ENCODE measurements at regions not wholly inside any gene's neighbourhood (a gene's known extent, or its start where the extent isn't known, plus 50 kb on each side); places are given as distances from the start of the nearest gene placed in this dataset.
"Not testable (repeated sequence)": the region's sequence is repeated elsewhere in the genome, so short reads cannot be mapped to it uniquely, and the experiment has no call there.

- Histone ChIP-seq H3K9me2 (replicated peaks; ENCODE audit: insufficient read depth, low read length) (no peaks in the 10 kb centered on the region), H3F3A (ENCODE audit: insufficient read depth, low read length) (no peaks in the 10 kb centered on the region), H3K4me2 (ENCODE audit: low read depth, low read length) (no peak overlapping the region), H3K36me3 (replicated peaks; ENCODE audit: insufficient read depth, low read length) (no peaks in the 10 kb centered on the region), H3K9ac (ENCODE audit: low read length) (no peak overlapping the region), H3K4me1 (ENCODE audit: low read length) (no peaks in the 10 kb centered on the region), H3K27ac (ENCODE audit: low read length) (no peak overlapping the region), H3K79me2 (ENCODE audit: low read length) (no peaks in the 10 kb centered on the region), H3K27me3 (replicated peaks; ENCODE audit: insufficient read depth, low read length) (no peaks in the 10 kb centered on the region), H2AFZ (ENCODE audit: low read length) (no peak overlapping the region), H3K4me3 (ENCODE audit: low read length) (no peak overlapping the region), H4K20me1 (ENCODE audit: insufficient read depth, low read length) (no peaks in the 10 kb centered on the region), H3K9me3 (replicated peaks; ENCODE audit: insufficient read depth, low read length) (no peaks in the 10 kb centered on the region)
- TF ChIP-seq EZH2 (optimal IDR thresholded peaks at IDR 0.05; ENCODE audit: low read depth, low read length), result no peak
- no peak for TF ChIP-seq EZH2phosphoT487 (IDR thresholded peaks at IDR 0.05; ENCODE audit: low read length)
- TF ChIP-seq CTCF (IDR thresholded peaks at IDR 0.05; ENCODE audit: low read length), result no peak
- DNase-seq, result no peak
These were observed 670.7 kb downstream of the UTRN start for GRCh38 chr6:144955859-144956258.

GRCh38 chr6:144956697-144957096 lies 671.6 kb downstream of the UTRN start:
- not testable (repeated sequence) for H2AFZ ChIP-seq (ENCODE audit: low read length); DNase-seq; H3K27me3 ChIP-seq (replicated peaks; ENCODE audit: insufficient read depth, low read length); H3F3A ChIP-seq (ENCODE audit: insufficient read depth, low read length); H3K79me2 ChIP-seq (ENCODE audit: low read length); H3K36me3 ChIP-seq (replicated peaks; ENCODE audit: insufficient read depth, low read length); H4K20me1 ChIP-seq (ENCODE audit: insufficient read depth, low read length); H3K27ac ChIP-seq (ENCODE audit: low read length); H3K4me2 ChIP-seq (ENCODE audit: low read depth, low read length); H3K4me1 ChIP-seq (ENCODE audit: low read length); H3K9me2 ChIP-seq (replicated peaks; ENCODE audit: insufficient read depth, low read length); H3K4me3 ChIP-seq (ENCODE audit: low read length); H3K9me3 ChIP-seq (replicated peaks; ENCODE audit: insufficient read depth, low read length); H3K9ac ChIP-seq (ENCODE audit: low read length)

GRCh38 chr6:144957236-144957937 lies 672.3 kb downstream of the UTRN start:
- no peaks in the 10 kb centered on the region for H4K20me1 ChIP-seq (ENCODE audit: insufficient read depth, low read length)
- no peaks in the 10 kb centered on the region for H3K79me2 ChIP-seq (ENCODE audit: low read length)
- no peaks in the 10 kb centered on the region for H3F3A ChIP-seq (ENCODE audit: insufficient read depth, low read length)
- H3K9me3 ChIP-seq (replicated peaks; ENCODE audit: insufficient read depth, low read length), result no peaks in the 10 kb centered on the region
- TF ChIP-seq CTCF (IDR thresholded peaks at IDR 0.05; ENCODE audit: low read length) (no peak), EZH2phosphoT487 (IDR thresholded peaks at IDR 0.05; ENCODE audit: low read length) (no peak), EZH2 (optimal IDR thresholded peaks at IDR 0.05; ENCODE audit: low read depth, low read length) (no peak)
- no peak overlapping the region for H3K4me3 ChIP-seq (ENCODE audit: low read length)
- H3K4me2 ChIP-seq (ENCODE audit: low read depth, low read length), result no peak overlapping the region
- H3K36me3 ChIP-seq (replicated peaks; ENCODE audit: insufficient read depth, low read length), result no peaks in the 10 kb centered on the region
- no peak for DNase-seq
- no peaks in the 10 kb centered on the region for H3K27me3 ChIP-seq (replicated peaks; ENCODE audit: insufficient read depth, low read length)
- no peaks in the 10 kb centered on the region for H3K9me2 ChIP-seq (replicated peaks; ENCODE audit: insufficient read depth, low read length)
- H3K27ac ChIP-seq (ENCODE audit: low read length), result no peak overlapping the region
- H3K9ac ChIP-seq (ENCODE audit: low read length), result no peak overlapping the region
- no peak overlapping the region for H2AFZ ChIP-seq (ENCODE audit: low read length)
- H3K4me1 ChIP-seq (ENCODE audit: low read length), result no peaks in the 10 kb centered on the region

GRCh38 chr6:144969154-144969553 lies 684.0 kb downstream of the UTRN start:
- no peak for TF ChIP-seq CTCF (IDR thresholded peaks at IDR 0.05; ENCODE audit: low read length)
- no peak for TF ChIP-seq EZH2 (optimal IDR thresholded peaks at IDR 0.05; ENCODE audit: low read depth, low read length)
- TF ChIP-seq EZH2phosphoT487 (IDR thresholded peaks at IDR 0.05; ENCODE audit: low read length), result no peak
- Histone ChIP-seq H3K9ac (ENCODE audit: low read length) (no peak overlapping the region), H3K27me3 (replicated peaks; ENCODE audit: insufficient read depth, low read length) (no peaks in the 10 kb centered on the region), H3K9me2 (replicated peaks; ENCODE audit: insufficient read depth, low read length) (no peaks in the 10 kb centered on the region), H3F3A (ENCODE audit: insufficient read depth, low read length) (no peaks in the 10 kb centered on the region), H3K79me2 (ENCODE audit: low read length) (no peaks in the 10 kb centered on the region), H3K27ac (ENCODE audit: low read length) (no peak overlapping the region), H3K9me3 (replicated peaks; ENCODE audit: insufficient read depth, low read length) (no peaks in the 10 kb centered on the region), H3K4me3 (ENCODE audit: low read length) (no peak overlapping the region), H2AFZ (ENCODE audit: low read length) (no peak overlapping the region), H3K4me1 (ENCODE audit: low read length) (no peaks in the 10 kb centered on the region), H3K4me2 (ENCODE audit: low read depth, low read length) (no peak overlapping the region), H4K20me1 (ENCODE audit: insufficient read depth, low read length) (no peaks in the 10 kb centered on the region), H3K36me3 (replicated peaks; ENCODE audit: insufficient read depth, low read length) (no peaks in the 10 kb centered on the region)
- DNase-seq, result no peak
